ENCODE measurements at regions not wholly inside any gene's neighbourhood (a gene's known extent, or its start where the extent isn't known, plus 50 kb on each side); places are given as distances from the start of the nearest gene placed in this dataset.

DNA sequence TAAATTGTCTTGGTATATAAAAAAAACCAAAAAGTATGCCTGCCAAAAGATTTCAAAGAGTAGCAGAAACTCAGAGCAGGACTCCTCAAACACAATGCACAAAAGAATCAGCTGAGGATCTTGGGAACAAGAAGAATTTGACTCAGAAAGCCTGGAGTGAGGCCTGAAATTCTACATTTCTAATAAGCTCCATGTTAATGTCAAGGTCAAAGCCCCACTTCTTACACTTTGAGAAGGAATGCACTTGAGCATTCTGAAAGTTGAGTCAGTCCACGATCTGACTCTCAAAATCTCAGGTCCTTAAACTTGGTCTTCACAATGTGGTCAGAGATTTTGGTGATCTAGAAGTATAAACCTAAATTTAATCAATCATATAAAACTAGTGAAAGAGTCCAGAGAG lies 910.0 kb upstream of the GBE1 start:
- TF ChIP-seq CTCF (IDR thresholded peaks at IDR 0.05): no peak
- TF ChIP-seq POLR2A (IDR thresholded peaks at IDR 0.05): no peak

All from Peyer's patch (tissue), 4 donors.